ENCODE measurements at regions not wholly inside any gene's neighbourhood (a gene's known extent, or its start where the extent isn't known, plus 50 kb on each side); places are given as distances from the start of the nearest gene placed in this dataset.

DNA sequence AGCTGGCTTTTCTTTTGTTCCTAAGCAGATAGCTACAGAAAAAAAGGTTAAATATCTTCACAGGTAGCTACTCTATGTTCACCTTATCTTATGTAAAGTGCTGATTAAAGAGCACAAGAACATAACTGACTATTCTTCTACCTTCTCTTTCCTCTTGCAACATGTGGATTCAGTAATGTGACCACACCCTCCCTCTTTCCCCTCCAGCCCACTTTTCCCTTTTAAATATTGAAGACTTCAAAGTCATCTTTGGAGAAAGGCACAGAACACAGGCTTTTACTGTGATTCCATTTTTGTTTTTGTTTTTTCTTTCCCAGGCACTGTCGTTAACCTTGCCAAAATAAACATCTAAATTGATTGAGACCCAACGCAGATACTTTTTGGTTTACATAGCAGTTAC, 418.1 kb upstream of the CDH20 start:
- TF ChIP-seq YY1 (IDR thresholded peaks at IDR 0.05; ENCODE audit: low read depth, low read length) (no peak), CREB1 (IDR thresholded peaks at IDR 0.05) (no peak), POLR2A (IDR thresholded peaks at IDR 0.05; ENCODE audit: control extremely low read depth in 1 of 2, low read depth in 2 of 2, low read length in 2 of 2) (no peak), POLR2AphosphoS5 (IDR thresholded peaks at IDR 0.05; ENCODE audit: low read depth, low read length) (no peak), POU5F1 (IDR thresholded peaks at IDR 0.05; ENCODE audit: low read depth, low read length) (no peak), TAF1 (IDR thresholded peaks at IDR 0.05; ENCODE audit: low read depth, low read length) (no peak), RAD21 (IDR thresholded peaks at IDR 0.05 in 1 of 2, conservative IDR thresholded peaks at IDR 0.05 in 1 of 2; ENCODE audit: low read depth in 2 of 2, low read length in 2 of 2) (no peak), SP2 (IDR thresholded peaks at IDR 0.05; ENCODE audit: low read length) (no peak), TEAD4 (IDR thresholded peaks at IDR 0.05; ENCODE audit: low read depth, low read length) (no peak), ZNF274 (IDR thresholded peaks at IDR 0.05; ENCODE audit: borderline replicate concordance, extremely low read depth, low read length) (no peak), EZH2 (IDR thresholded peaks at IDR 0.05; ENCODE audit: low read depth, low read length, severe bottlenecking) (no peak)
- TF ChIP-seq, protein P1, sequence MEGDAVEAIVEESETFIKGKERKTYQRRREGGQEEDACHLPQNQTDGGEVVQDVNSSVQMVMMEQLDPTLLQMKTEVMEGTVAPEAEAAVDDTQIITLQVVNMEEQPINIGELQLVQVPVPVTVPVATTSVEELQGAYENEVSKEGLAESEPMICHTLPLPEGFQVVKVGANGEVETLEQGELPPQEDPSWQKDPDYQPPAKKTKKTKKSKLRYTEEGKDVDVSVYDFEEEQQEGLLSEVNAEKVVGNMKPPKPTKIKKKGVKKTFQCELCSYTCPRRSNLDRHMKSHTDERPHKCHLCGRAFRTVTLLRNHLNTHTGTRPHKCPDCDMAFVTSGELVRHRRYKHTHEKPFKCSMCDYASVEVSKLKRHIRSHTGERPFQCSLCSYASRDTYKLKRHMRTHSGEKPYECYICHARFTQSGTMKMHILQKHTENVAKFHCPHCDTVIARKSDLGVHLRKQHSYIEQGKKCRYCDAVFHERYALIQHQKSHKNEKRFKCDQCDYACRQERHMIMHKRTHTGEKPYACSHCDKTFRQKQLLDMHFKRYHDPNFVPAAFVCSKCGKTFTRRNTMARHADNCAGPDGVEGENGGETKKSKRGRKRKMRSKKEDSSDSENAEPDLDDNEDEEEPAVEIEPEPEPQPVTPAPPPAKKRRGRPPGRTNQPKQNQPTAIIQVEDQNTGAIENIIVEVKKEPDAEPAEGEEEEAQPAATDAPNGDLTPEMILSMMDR (IDR thresholded peaks at IDR 0.05; ENCODE audit: control extremely low read depth in 1 of 3, insufficient read depth in 1 of 3, low read depth in 1 of 3, low read length in 3 of 3): no peak
- TF ChIP-seq, protein P2, sequence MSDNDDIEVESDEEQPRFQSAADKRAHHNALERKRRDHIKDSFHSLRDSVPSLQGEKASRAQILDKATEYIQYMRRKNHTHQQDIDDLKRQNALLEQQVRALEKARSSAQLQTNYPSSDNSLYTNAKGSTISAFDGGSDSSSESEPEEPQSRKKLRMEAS (IDR thresholded peaks at IDR 0.05): no peak
- TF ChIP-seq, protein P3, sequence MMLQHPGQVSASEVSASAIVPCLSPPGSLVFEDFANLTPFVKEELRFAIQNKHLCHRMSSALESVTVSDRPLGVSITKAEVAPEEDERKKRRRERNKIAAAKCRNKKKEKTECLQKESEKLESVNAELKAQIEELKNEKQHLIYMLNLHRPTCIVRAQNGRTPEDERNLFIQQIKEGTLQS (IDR thresholded peaks at IDR 0.05; ENCODE audit: insufficient read depth, low read depth, low read length): no peak

All from H1 (cell line).